Endometrial microvascular endothelial cells (primary cell): ENCODE measurements at regions not wholly inside any gene's neighbourhood (a gene's known extent, or its start where the extent isn't known, plus 50 kb on each side); places are given as distances from the start of the nearest gene placed in this dataset.
"Not testable (repeated sequence)": the region's sequence is repeated elsewhere in the genome, so short reads cannot be mapped to it uniquely, and the experiment has no call there.

ENCODE experiments used
- in situ Hi-C: cut with HindIII; loops from 2 replicates; pipeline ENCODE4 v1.10.0; 2017; ENCODE audit warnings: low sequenced_read_pairs, low pct_unique_long_range_greater_than_20kb; ENCODE audit errors: inconsistent ontology term

- in situ Hi-C loops = no loop called here
Measured at GRCh38 chr5:96527768-96528661, 95.0 kb upstream of the PCSK1 start.

- in situ Hi-C loops = no loop called here
Measured at GRCh38 chr5:96528826-96529474, 95.9 kb upstream of the PCSK1 start.

GRCh38 chr5:96529559-96529958 is 96.5 kb upstream of the PCSK1 start:
- in situ Hi-C loops = no loop called here

GRCh38 chr5:96530901-96531300 is 97.9 kb upstream of the PCSK1 start:
- in situ Hi-C loops = no loop called here

GRCh38 chr5:96533371-96533770 is 100.3 kb upstream of the PCSK1 start:
- in situ Hi-C loops = no loop called here

- in situ Hi-C loops = no loop called here
Measured at GRCh38 chr5:96537386-96537785, 104.3 kb upstream of the PCSK1 start.

GRCh38 chr5:96538808-96539250 is 105.8 kb upstream of the PCSK1 start:
- in situ Hi-C loops = no loop called here

GRCh38 chr5:96546120-96546519 is 113.1 kb upstream of the PCSK1 start:
- in situ Hi-C loops = no loop called here

GRCh38 chr5:96547486-96547885 is 114.4 kb upstream of the PCSK1 start:
- in situ Hi-C loops = no loop called here

GRCh38 chr5:96548905-96549304 is 113.3 kb upstream of the CAST start:
- in situ Hi-C loops = no loop called here

- in situ Hi-C loops = not testable (repeated sequence)
Measured at GRCh38 chr5:96560857-96561256, 101.3 kb upstream of the CAST start.

GRCh38 chr5:96562614-96563013 is 99.6 kb upstream of the CAST start:
- in situ Hi-C loops = no loop called here

GRCh38 chr5:96563816-96564215 is 98.4 kb upstream of the CAST start:
- in situ Hi-C loops = no loop called here

GRCh38 chr5:96565582-96566265 is 96.5 kb upstream of the CAST start:
- in situ Hi-C loops = no loop called here

- in situ Hi-C loops = no loop called here
Measured at GRCh38 chr5:96566833-96567587, 95.2 kb upstream of the CAST start.

- in situ Hi-C loops = no loop called here
Measured at GRCh38 chr5:96569332-96569731, 92.8 kb upstream of the CAST start.

- in situ Hi-C loops = no loop called here
Measured at GRCh38 chr5:96569770-96570169, 92.4 kb upstream of the CAST start.

- in situ Hi-C loops = no loop called here
Measured at GRCh38 chr5:96572864-96573512, 89.2 kb upstream of the CAST start.

GRCh38 chr5:96573513-96573894 is 88.7 kb upstream of the CAST start:
- in situ Hi-C loops = no loop called here
